ENCODE measurements at regions not wholly inside any gene's neighbourhood (a gene's known extent, or its start where the extent isn't known, plus 50 kb on each side); places are given as distances from the start of the nearest gene placed in this dataset.

- Histone ChIP-seq H3K27me3 (no peaks in the 10 kb centered on the region), H3K27ac (no peak overlapping the region), H3K4me3 (no peak overlapping the region), H3K36me3 (no peaks in the 10 kb centered on the region), H3K4me1 (ENCODE audit: low read depth) (peaks cover 24% of the 10 kb centered on the region), H3K9me3 (ENCODE audit: low read depth) (no peaks in the 10 kb centered on the region)
- no peak for DNase-seq (ENCODE audit: low read depth in 1 of 2, low spot score in 1 of 2)
- TF ChIP-seq, protein P1, sequence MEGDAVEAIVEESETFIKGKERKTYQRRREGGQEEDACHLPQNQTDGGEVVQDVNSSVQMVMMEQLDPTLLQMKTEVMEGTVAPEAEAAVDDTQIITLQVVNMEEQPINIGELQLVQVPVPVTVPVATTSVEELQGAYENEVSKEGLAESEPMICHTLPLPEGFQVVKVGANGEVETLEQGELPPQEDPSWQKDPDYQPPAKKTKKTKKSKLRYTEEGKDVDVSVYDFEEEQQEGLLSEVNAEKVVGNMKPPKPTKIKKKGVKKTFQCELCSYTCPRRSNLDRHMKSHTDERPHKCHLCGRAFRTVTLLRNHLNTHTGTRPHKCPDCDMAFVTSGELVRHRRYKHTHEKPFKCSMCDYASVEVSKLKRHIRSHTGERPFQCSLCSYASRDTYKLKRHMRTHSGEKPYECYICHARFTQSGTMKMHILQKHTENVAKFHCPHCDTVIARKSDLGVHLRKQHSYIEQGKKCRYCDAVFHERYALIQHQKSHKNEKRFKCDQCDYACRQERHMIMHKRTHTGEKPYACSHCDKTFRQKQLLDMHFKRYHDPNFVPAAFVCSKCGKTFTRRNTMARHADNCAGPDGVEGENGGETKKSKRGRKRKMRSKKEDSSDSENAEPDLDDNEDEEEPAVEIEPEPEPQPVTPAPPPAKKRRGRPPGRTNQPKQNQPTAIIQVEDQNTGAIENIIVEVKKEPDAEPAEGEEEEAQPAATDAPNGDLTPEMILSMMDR (IDR thresholded peaks at IDR 0.05; ENCODE audit: low read depth, low read length): no peak
Measured at GRCh38 chr16:85379041-85380001, 233.8 kb upstream of the GSE1 start.

- peaks cover 24% of the 10 kb centered on the region for H3K4me1 ChIP-seq (ENCODE audit: low read depth)
- TF ChIP-seq, protein P1 (IDR thresholded peaks at IDR 0.05; ENCODE audit: low read depth, low read length): no peak
Measured at GRCh38 chr16:85380002-85380395, 233.1 kb upstream of the GSE1 start.

DNA sequence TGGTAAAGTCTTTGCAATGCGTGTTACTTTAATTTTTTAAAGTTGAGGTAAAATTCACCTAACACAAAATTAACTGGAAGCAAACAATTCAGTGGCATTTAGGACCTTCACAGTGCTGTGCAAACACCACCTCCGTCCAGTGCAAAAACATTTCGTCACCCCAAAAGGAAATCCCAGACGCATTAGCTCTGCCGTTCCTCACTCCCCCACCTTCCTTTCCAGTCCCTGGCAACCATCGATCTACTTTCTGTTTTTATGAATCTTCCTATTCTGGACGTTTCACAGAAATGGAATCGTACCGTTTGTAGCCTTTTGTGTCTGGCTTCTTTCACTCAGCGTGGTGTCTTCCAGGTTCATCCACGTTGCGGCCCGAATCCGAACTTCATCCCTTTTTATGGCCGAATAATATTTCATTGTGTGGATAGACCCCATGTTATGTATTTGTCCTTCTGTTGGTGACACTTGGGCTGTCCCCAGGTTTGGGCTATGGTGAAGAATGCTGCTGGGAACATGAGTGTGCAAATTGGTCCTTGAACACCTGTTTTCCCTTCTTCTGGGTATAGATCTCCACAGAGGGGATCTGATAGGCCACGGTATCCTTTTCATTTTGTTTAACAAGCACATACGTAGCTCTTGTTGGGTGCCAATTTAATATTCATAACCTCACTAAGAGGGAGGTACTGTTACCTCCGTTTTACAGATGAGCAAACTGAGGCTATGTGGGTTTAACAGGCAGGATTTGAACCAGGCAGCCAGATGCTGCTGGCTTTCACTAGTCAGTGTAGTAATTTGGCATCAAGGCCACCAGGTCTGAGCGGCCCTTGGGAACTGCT lies 232.0 kb upstream of the GSE1 start:
- TF ChIP-seq, protein P1 (IDR thresholded peaks at IDR 0.05; ENCODE audit: low read depth, low read length): no peak
- H3K27ac ChIP-seq: peak overlapping the region; percentile 86
- H3K9me3 ChIP-seq (ENCODE audit: low read depth): no peaks in the 10 kb centered on the region
- no peaks in the 10 kb centered on the region for H3K36me3 ChIP-seq
- no peak overlapping the region for H3K4me3 ChIP-seq
- no peak for DNase-seq (ENCODE audit: low read depth in 1 of 2, low spot score in 1 of 2)
- H3K27me3 ChIP-seq: no peaks in the 10 kb centered on the region
- H3K4me1 ChIP-seq (ENCODE audit: low read depth): peaks cover 30% of the 10 kb centered on the region

More at GRCh38 chr16:85380002-85380395, 233.1 kb upstream of the GSE1 start:
- H3K36me3 ChIP-seq: no peaks in the 10 kb centered on the region
- no peaks in the 10 kb centered on the region for H3K9me3 ChIP-seq (ENCODE audit: low read depth)
- H3K4me3 ChIP-seq: no peak overlapping the region
- no peak for DNase-seq (ENCODE audit: low read depth in 1 of 2, low spot score in 1 of 2)
- no peak overlapping the region for H3K27ac ChIP-seq
- H3K27me3 ChIP-seq: no peaks in the 10 kb centered on the region

- no peaks in the 10 kb centered on the region for H3K9me3 ChIP-seq (ENCODE audit: low read depth)
- TF ChIP-seq, protein P1 (IDR thresholded peaks at IDR 0.05; ENCODE audit: low read depth, low read length): no peak
- peak; percentile 58 to 61 for DNase-seq (ENCODE audit: low read depth in 1 of 2, low spot score in 1 of 2)
- H3K4me3 ChIP-seq: no peak overlapping the region
- peak overlapping the region; percentile 86 for H3K27ac ChIP-seq
- peaks cover 30% of the 10 kb centered on the region for H3K4me1 ChIP-seq (ENCODE audit: low read depth)
- no peaks in the 10 kb centered on the region for H3K27me3 ChIP-seq
- H3K36me3 ChIP-seq: no peaks in the 10 kb centered on the region
Measured at GRCh38 chr16:85381738-85382592, 231.2 kb upstream of the GSE1 start.

DNA sequence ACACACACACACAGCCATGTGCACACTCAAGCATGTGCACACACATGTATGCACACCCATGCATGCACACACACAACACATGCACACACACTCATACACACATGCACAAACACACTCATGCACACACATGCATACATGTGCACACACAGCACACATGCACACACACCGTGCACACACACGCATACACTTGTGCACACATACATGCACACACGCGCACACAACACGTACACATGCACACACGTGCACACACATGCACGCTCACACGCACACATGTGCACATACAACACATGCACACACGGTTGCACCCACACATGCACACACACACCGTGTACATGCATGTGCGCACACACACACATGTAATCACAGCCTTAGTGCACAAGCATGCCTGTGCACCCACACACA lies 230.4 kb upstream of the GSE1 start:
- Histone ChIP-seq H3K4me3 (no peak overlapping the region), H3K27ac (peak overlapping the region; percentile 86), H3K4me1 (ENCODE audit: low read depth) (peaks cover 25% of the 10 kb centered on the region), H3K9me3 (ENCODE audit: low read depth) (no peaks in the 10 kb centered on the region), H3K27me3 (no peaks in the 10 kb centered on the region), H3K36me3 (no peaks in the 10 kb centered on the region)
- no peak for DNase-seq (ENCODE audit: low read depth in 1 of 2, low spot score in 1 of 2)
- TF ChIP-seq, protein P1 (IDR thresholded peaks at IDR 0.05; ENCODE audit: low read depth, low read length): no peak
